H1 (cell line): ENCODE measurements at regions not wholly inside any gene's neighbourhood (a gene's known extent, or its start where the extent isn't known, plus 50 kb on each side); places are given as distances from the start of the nearest gene placed in this dataset.

Experiments used
- CTCF ChIA-PET: fragments of 300-600 bp; sonication (Branson Sonifier 250); formaldehyde crosslinking; loops from one replicate; lab custom pipeline; 2021; ENCODE audit not compliant: partially characterized antibody; lab: Charles Lee
- POLR2A ChIA-PET: fragments of 300-600 bp; sonication (Branson Sonifier 250); formaldehyde crosslinking; loops from one replicate; lab custom pipeline; 2021; ENCODE audit warnings: inconsistent platforms; ENCODE audit not compliant: partially characterized antibody; lab: Charles Lee
- DNase-seq, 2 experiments: peaks; one replicate each; pipeline versions ENCODE4 v3.0.0 to v3.0.0-alpha.2; 2010 to 2022; ENCODE audit warnings: low spot score in 2 of 2, low read depth in 1 of 2, mixed read lengths in 1 of 2
- FAIRE-seq: peaks from 2 replicates; lab custom pipeline; 2011; peaks lifted over from hg19 to GRCh38; lab: Jason Lieb, UNC
- H2AFZ ChIP-seq: 2 replicates; pipeline ENCODE4 v1.8.1; 2012; ENCODE audit warnings: low read length, inconsistent platforms
- H2AK5ac ChIP-seq: 2 replicates; pipeline ENCODE4 v1.6.1; 2013; ENCODE audit warnings: low read depth, low read length
- H2BK120ac ChIP-seq: replicated peaks from 2 replicates; pipeline ENCODE3; 2013; ENCODE audit warnings: low read depth, low read length, inconsistent platforms
- H2BK12ac ChIP-seq: 2 replicates; pipeline ENCODE4 v1.6.1; 2013; ENCODE audit warnings: low read depth, low read length
- H2BK15ac ChIP-seq: 2 replicates; pipeline ENCODE4 v1.6.1; 2013; ENCODE audit warnings: low read length
- H2BK20ac ChIP-seq: 2 replicates; pipeline ENCODE4 v1.6.1; 2013; ENCODE audit warnings: low read length
- H2BK5ac ChIP-seq: 2 replicates; pipeline ENCODE4 v1.6.1; 2013; ENCODE audit warnings: low read depth, low read length
- H3K14ac ChIP-seq: 2 replicates; pipeline ENCODE4 v1.6.1; 2013; ENCODE audit warnings: inconsistent platforms; ENCODE audit not compliant: insufficient read length
- H3K18ac ChIP-seq: 2 replicates; pipeline ENCODE4 v1.6.1; 2013; ENCODE audit warnings: low read length; ENCODE audit errors: extremely low read depth
- H3K23ac ChIP-seq: 2 replicates; pipeline ENCODE4 v1.6.1; 2013; ENCODE audit warnings: inconsistent platforms; ENCODE audit not compliant: insufficient read length
- H3K23me2 ChIP-seq: 2 replicates; pipeline ENCODE4 v1.6.1; 2013; ENCODE audit warnings: low read depth, low read length
- H3K27ac ChIP-seq: 2 replicates; pipeline ENCODE4 v1.6.1; 2011; ENCODE audit warnings: low read depth, low read length, inconsistent platforms
- H3K27me3 ChIP-seq, 4 experiments: replicated peaks in 1 of 4; 1 replicate in 1 of 4; 2 replicates in 3 of 4; pipeline versions ENCODE4 v1.6.1 to v1.8.1; 2011 to 2013; ENCODE audit warnings: low read length in 3 of 4, mild to moderate bottlenecking in 3 of 4, inconsistent platforms in 2 of 4, mixed read lengths in 2 of 4, moderate library complexity in 1 of 4; ENCODE audit not compliant: control insufficient read depth in 3 of 4, insufficient read depth in 3 of 4; ENCODE audit errors: extremely low read depth in 1 of 4
- H3K36me3 ChIP-seq, 4 experiments: 2 replicates each; pipeline versions ENCODE4 v1.6.1 to v1.8.1; 2011 to 2013; ENCODE audit warnings: mild to moderate bottlenecking in 4 of 4, low read length in 3 of 4, moderate library complexity in 2 of 4, control low read depth in 1 of 4, inconsistent platforms in 1 of 4; ENCODE audit not compliant: insufficient read depth in 4 of 4, control insufficient read depth in 2 of 4
- H3K4ac ChIP-seq: replicated peaks from 2 replicates; pipeline ENCODE3; 2013; ENCODE audit warnings: low read length, low read depth, mixed read lengths, inconsistent platforms; ENCODE audit not compliant: insufficient read length
- H3K4me1 ChIP-seq, 4 experiments: replicated peaks in 1 of 4; 1 replicate in 1 of 4; 2 replicates in 3 of 4; pipeline versions ENCODE4 v1.6.1 to v1.8.1; 2011 to 2013; ENCODE audit warnings: low read length in 3 of 4, inconsistent platforms in 2 of 4, mixed read lengths in 1 of 4; ENCODE audit not compliant: insufficient read depth in 4 of 4, control insufficient read depth in 3 of 4
- H3K4me2 ChIP-seq, 2 experiments: 2 replicates each; pipeline versions ENCODE4 v1.6.1 to v1.8.1; 2011 to 2013; ENCODE audit warnings: low read depth in 2 of 2, low read length in 2 of 2, control low read depth in 1 of 2, inconsistent platforms in 1 of 2, mild to moderate bottlenecking in 1 of 2; ENCODE audit not compliant: insufficient read depth in 1 of 2
- H3K4me3 ChIP-seq, 4 experiments: fragments of 200-600, 300-600 bp in 1 of 4; sonication (generic), shearing (Covaris generic), sonication (Bioruptor Twin) in 1 of 4; 2 replicates each; pipeline versions ENCODE4 v1.5.1 to v1.8.1; 2011 to 2016; ENCODE audit warnings: low read length in 4 of 4, low read depth in 3 of 4, control low read depth in 2 of 4, inconsistent platforms in 2 of 4, mild to moderate bottlenecking in 2 of 4, mixed read lengths in 1 of 4, moderate library complexity in 1 of 4; ENCODE audit not compliant: insufficient read depth in 2 of 4; ENCODE audit errors: extremely low read depth in 1 of 4
- H3K56ac ChIP-seq: replicated peaks from 2 replicates; pipeline ENCODE3; 2013; ENCODE audit warnings: low read depth, mild to moderate bottlenecking, mixed read lengths, low read length, inconsistent platforms; ENCODE audit not compliant: insufficient read length
- H3K79me1 ChIP-seq: 2 replicates; pipeline ENCODE4 v1.6.1; 2013; ENCODE audit warnings: low read depth, low read length, control low read depth
- H3K79me2 ChIP-seq, 2 experiments: 2 replicates each; pipeline versions ENCODE4 v1.6.1 to v1.8.1; 2012 to 2013; ENCODE audit warnings: low read length in 2 of 2, mild to moderate bottlenecking in 2 of 2, inconsistent platforms in 1 of 2; ENCODE audit not compliant: insufficient read depth in 2 of 2, control insufficient read depth in 1 of 2
- H3K9ac ChIP-seq, 4 experiments: replicated peaks in 1 of 4; 1 replicate in 1 of 4; 2 replicates in 3 of 4; pipeline versions ENCODE4 v1.6.1 to v1.8.1; 2011 to 2013; ENCODE audit warnings: low read depth in 3 of 4, low read length in 3 of 4, control low read depth in 2 of 4, mild to moderate bottlenecking in 2 of 4, moderate library complexity in 2 of 4, inconsistent platforms in 1 of 4; ENCODE audit errors: extremely low read depth in 1 of 4
- H3K9me3 ChIP-seq, 2 experiments: 2 replicates each; pipeline versions ENCODE4 v1.6.1 to v1.8.1; 2012 to 2013; ENCODE audit warnings: mild to moderate bottlenecking in 2 of 2, moderate library complexity in 2 of 2, control low read depth in 1 of 2, inconsistent platforms in 1 of 2, low read depth in 1 of 2, low read length in 1 of 2, mixed read lengths in 1 of 2; ENCODE audit not compliant: insufficient read depth in 2 of 2
- H4K20me1 ChIP-seq, 2 experiments: replicated peaks in 1 of 2; 2 replicates each; pipeline versions ENCODE3 to v1.8.1; 2011 to 2013; ENCODE audit warnings: inconsistent platforms in 2 of 2, low read length in 2 of 2, mild to moderate bottlenecking in 1 of 2; ENCODE audit not compliant: insufficient read depth in 2 of 2, control insufficient read depth in 1 of 2
- H4K5ac ChIP-seq: 2 replicates; pipeline ENCODE4 v1.6.1; 2013; ENCODE audit warnings: low read length, low read depth, mixed read lengths, inconsistent platforms; ENCODE audit not compliant: insufficient read length
- H4K8ac ChIP-seq: 2 replicates; pipeline ENCODE4 v1.8.0; 2013; ENCODE audit warnings: mild to moderate bottlenecking, moderate library complexity, low read length, inconsistent platforms; ENCODE audit not compliant: insufficient read depth; ENCODE audit errors: extremely low read depth
- H4K91ac ChIP-seq: replicated peaks from 2 replicates; pipeline ENCODE3; 2013; ENCODE audit warnings: low read length, mixed read lengths, inconsistent platforms; ENCODE audit not compliant: insufficient read length
- ATF3 ChIP-seq: IDR thresholded peaks from 2 replicates; pipeline ENCODE4 v1.6.1; 2011; ENCODE audit warnings: low read depth, mild to moderate bottlenecking, low read length; ENCODE audit not compliant: insufficient read depth
- BACH1 ChIP-seq: IDR thresholded peaks from 2 replicates; pipeline ENCODE4 v1.6.1; 2012; ENCODE audit warnings: low read length, improper control_type of control experiment
- BCL11A ChIP-seq, 2 experiments: IDR thresholded peaks; one replicate each; pipeline ENCODE4 v1.6.1; 2011; ENCODE audit warnings: low read depth in 2 of 2, low read length in 2 of 2, mild to moderate bottlenecking in 2 of 2
- EP300 ChIP-seq, 2 experiments: IDR thresholded peaks; 1 replicate in 1 of 2; 2 replicates in 1 of 2; pipeline ENCODE4 v1.6.1; 2011 to 2012; ENCODE audit warnings: low read depth in 2 of 2, low read length in 2 of 2, mild to moderate bottlenecking in 2 of 2, borderline replicate concordance in 1 of 2, inconsistent platforms in 1 of 2, moderate library complexity in 1 of 2
- GTF2F1 ChIP-seq: IDR thresholded peaks from 2 replicates; pipeline ENCODE4 v1.6.1; 2012; ENCODE audit warnings: low read depth, low read length, improper control_type of control experiment, borderline replicate concordance
- HDAC6 ChIP-seq: IDR thresholded peaks from one replicate; pipeline ENCODE4 v1.7.1; 2012; ENCODE audit warnings: low read depth, mild to moderate bottlenecking, inconsistent platforms, low read length, moderate library complexity
- JUND ChIP-seq: IDR thresholded peaks from 2 replicates; pipeline ENCODE4 v1.6.1; 2011; ENCODE audit warnings: mild to moderate bottlenecking, improper control_type of control experiment, low read length
- MAFK ChIP-seq: IDR thresholded peaks from 2 replicates; pipeline ENCODE4 v1.6.1; 2012; ENCODE audit warnings: low read depth, mild to moderate bottlenecking, improper control_type of control experiment, low read length
- PHF8 ChIP-seq: fragments of 200-600 bp; sonication (generic); conservative IDR thresholded peaks from 2 replicates; pipeline ENCODE4 v1.7.1; 2012; ENCODE audit warnings: low read depth, mild to moderate bottlenecking, inconsistent platforms, low read length, moderate library complexity
- RAD21 ChIP-seq, 2 experiments: IDR thresholded peaks in 1 of 2; conservative IDR thresholded peaks in 1 of 2; 2 replicates each; pipeline ENCODE4 v1.6.1; 2011; ENCODE audit warnings: low read depth in 2 of 2, low read length in 2 of 2, improper control_type of control experiment in 1 of 2, inconsistent platforms in 1 of 2, mild to moderate bottlenecking in 1 of 2, moderate library complexity in 1 of 2
- RFX5 ChIP-seq: IDR thresholded peaks from 2 replicates; pipeline ENCODE4 v1.6.1; 2011; ENCODE audit warnings: low read depth, low read length, improper control_type of control experiment, borderline replicate concordance
- SAP30 ChIP-seq: fragments of 300-600 bp; sonication (generic); IDR thresholded peaks from 2 replicates; pipeline ENCODE4 v1.7.1; 2012; ENCODE audit warnings: low read length, moderate library complexity, mild to moderate bottlenecking, inconsistent platforms; ENCODE audit not compliant: insufficient read depth, insufficient replicate concordance
- SIRT6 ChIP-seq: IDR thresholded peaks from one replicate; pipeline ENCODE4 v1.7.1; 2012; ENCODE audit warnings: low read length, inconsistent platforms
- SP2 ChIP-seq: IDR thresholded peaks from 2 replicates; pipeline ENCODE4 v1.6.1; 2012; ENCODE audit warnings: mild to moderate bottlenecking, low read length, inconsistent platforms
- WGBS, 2 experiments: shearing (Covaris generic) in 1 of 2; methylation state at CpG; one replicate each; pipeline versions ENCODE4 v1.1.6 to v1.1.7; 2013 to 2015; ENCODE audit warnings: low lambda C conversion rate in 2 of 2, mixed read lengths in 2 of 2, inconsistent platforms in 1 of 2, low coverage in 1 of 2, missing lambda C conversion rate in 1 of 2; ENCODE audit not compliant: insufficient replicate concordance in 2 of 2, insufficient coverage in 1 of 2, insufficient read length in 1 of 2; ENCODE audit errors: extremely low coverage in 1 of 2, missing lambda C conversion rate in 1 of 2; 5-methylcytosine and 5-hydroxymethylcytosine counted together

GRCh38 chr7:153383781-153384180 is 624.2 kb downstream of the ACTR3B start:
- H3K23me2 ChIP-seq, result no peaks in the 10 kb centered on the region
- no peak for DNase-seq
- no peak overlapping the region for H3K14ac ChIP-seq
- H3K4me3 ChIP-seq, result no peak overlapping the region
- H4K5ac ChIP-seq, result no peak overlapping the region
- H4K91ac ChIP-seq, result no peak overlapping the region
- 75% methylated on average over 1 of the region's 1 CpG; no CpG with 5 or more reads in 1 of the 2 experiments for WGBS, 2 experiments
- H3K79me2 ChIP-seq, result no peaks in the 10 kb centered on the region
- no peak overlapping the region for H3K4me2 ChIP-seq
- H3K18ac ChIP-seq, result no peak overlapping the region
- ChIA-PET CTCF (interaction anchor here (0.6 to 5.5 kb wide), 7 partner anchors 9 to 298 kb away, joined by 3 to 23 read pairs (median 4); no protein-coding TSS in a partner anchor), POLR2A (no interaction called here)
- H2BK5ac ChIP-seq, result no peak overlapping the region
- H3K9ac ChIP-seq, result no peak overlapping the region
- peaks cover 0 to 8% of the 10 kb centered on the region in 2 experiments; a peak in 1 of 4 replicates for H3K9me3 ChIP-seq
- H3K23ac ChIP-seq, result no peak overlapping the region
- FAIRE-seq, result no peak
- H2AFZ ChIP-seq, result no peak overlapping the region
- no peak overlapping the region for H2BK20ac ChIP-seq
- H3K4ac ChIP-seq, result no peak overlapping the region
- H3K27me3 ChIP-seq, result no peaks in the 10 kb centered on the region
- H3K27ac ChIP-seq, result no peak overlapping the region
- H2BK12ac ChIP-seq, result no peak overlapping the region
- H4K20me1 ChIP-seq, result no peaks in the 10 kb centered on the region
- no peak overlapping the region for H2AK5ac ChIP-seq
- H2BK15ac ChIP-seq, result no peak overlapping the region
- no peaks in the 10 kb centered on the region for H3K79me1 ChIP-seq
- H3K4me1 ChIP-seq, result peaks cover 0 to 2% (median 0%) of the 10 kb centered on the region in 4 experiments; a peak in 3 of 7 replicates
- no peak overlapping the region for H3K56ac ChIP-seq
- no peaks in the 10 kb centered on the region for H3K36me3 ChIP-seq
- no peak overlapping the region for H4K8ac ChIP-seq
- no peak overlapping the region for H2BK120ac ChIP-seq
- TF ChIP-seq BACH1, result no peak
- no peak for TF ChIP-seq JUND
- TF ChIP-seq ATF3, result no peak
- no peak for TF ChIP-seq RAD21 (IDR thresholded peaks at IDR 0.05 in 1 of 2, conservative IDR thresholded peaks at IDR 0.05 in 1 of 2; ENCODE audit: low read depth in 2 of 2, low read length in 2 of 2)
- TF ChIP-seq SAP30, result no peak
- no peak for TF ChIP-seq PHF8
- TF ChIP-seq RFX5, result no peak
- no peak for TF ChIP-seq SP2
- TF ChIP-seq GTF2F1, result no peak
- TF ChIP-seq SIRT6, result no peak
- no peak for TF ChIP-seq MAFK
- no peak for TF ChIP-seq EP300 (IDR thresholded peaks at IDR 0.05; ENCODE audit: borderline replicate concordance in 1 of 2, low read depth in 2 of 2, low read length in 2 of 2)
- no peak for TF ChIP-seq BCL11A (IDR thresholded peaks at IDR 0.05; ENCODE audit: low read depth in 2 of 2, low read length in 2 of 2)
- TF ChIP-seq HDAC6, result no peak
